ENCODE measurements at regions not wholly inside any gene's neighbourhood (a gene's known extent, or its start where the extent isn't known, plus 50 kb on each side); places are given as distances from the start of the nearest gene placed in this dataset.

DNA sequence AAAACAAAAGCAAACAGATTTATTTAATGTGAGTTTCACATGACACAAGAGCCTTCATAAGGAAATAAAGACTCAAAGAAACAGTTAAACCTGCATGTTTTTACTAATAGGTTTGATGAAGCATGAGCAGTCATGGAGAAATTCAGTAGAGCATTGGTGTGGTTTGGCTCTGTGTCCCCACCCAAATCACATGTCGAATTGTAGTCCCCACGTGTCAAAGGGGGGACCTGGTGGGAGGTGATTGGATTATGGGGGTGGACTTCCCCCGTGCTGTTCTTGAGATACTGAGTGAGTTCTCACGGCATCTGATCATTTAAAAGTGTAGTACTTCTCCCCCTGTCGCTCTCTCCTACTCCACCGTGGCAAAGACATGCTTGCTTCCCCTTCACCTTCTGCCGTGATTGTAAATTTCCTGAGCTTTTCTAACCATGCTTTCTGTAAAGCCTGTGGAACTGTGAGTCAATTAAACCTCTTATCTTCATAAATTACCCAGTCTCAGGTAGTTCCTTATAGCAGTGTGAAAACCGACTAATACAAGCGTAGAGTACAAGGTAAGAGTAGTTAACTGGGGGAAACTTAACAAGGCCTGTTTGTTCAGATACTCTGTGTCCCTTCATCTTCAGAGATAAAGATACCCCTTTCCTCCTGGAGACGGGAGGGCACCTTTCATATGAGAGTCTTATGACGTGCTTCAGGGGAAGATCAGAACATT lies 354.8 kb downstream of the SIPA1L2 start:
- TF ChIP-seq GATA3 (IDR thresholded peaks at IDR 0.05; ENCODE audit: low read depth, low read length) = no peak
- no peak for TF ChIP-seq GATA2 (IDR thresholded peaks at IDR 0.05; ENCODE audit: low read depth, low read length)

Data from SH-SY5Y (cell line).